ENCODE measurements at regions not wholly inside any gene's neighbourhood (a gene's known extent, or its start where the extent isn't known, plus 50 kb on each side); places are given as distances from the start of the nearest gene placed in this dataset.

- no peak for TF ChIP-seq CTCF (IDR thresholded peaks at IDR 0.05; ENCODE audit: poor library complexity, severe bottlenecking)
- no peaks in the 10 kb centered on the region for H3K4me1 ChIP-seq (ENCODE audit: insufficient read depth, poor library complexity, severe bottlenecking)
- no peaks in the 10 kb centered on the region for H3K27me3 ChIP-seq (ENCODE audit: insufficient read depth, poor library complexity, severe bottlenecking)
- no peaks in the 10 kb centered on the region for H3K9me3 ChIP-seq (ENCODE audit: severe bottlenecking)
- ATAC-seq (ENCODE audit: low read depth) (no peak), DNase-seq (ENCODE audit: low spot score) (peak; percentile 42)
- H3K27ac ChIP-seq (ENCODE audit: poor library complexity, severe bottlenecking) = no peak overlapping the region
- no peak overlapping the region for H3K4me3 ChIP-seq (ENCODE audit: severe bottlenecking)
- H3K36me3 ChIP-seq (ENCODE audit: low read depth) = no peaks in the 10 kb centered on the region
Measured at GRCh38 chr3:13125092-13126015, 52.1 kb upstream of the IQSEC1 start.

DNA sequence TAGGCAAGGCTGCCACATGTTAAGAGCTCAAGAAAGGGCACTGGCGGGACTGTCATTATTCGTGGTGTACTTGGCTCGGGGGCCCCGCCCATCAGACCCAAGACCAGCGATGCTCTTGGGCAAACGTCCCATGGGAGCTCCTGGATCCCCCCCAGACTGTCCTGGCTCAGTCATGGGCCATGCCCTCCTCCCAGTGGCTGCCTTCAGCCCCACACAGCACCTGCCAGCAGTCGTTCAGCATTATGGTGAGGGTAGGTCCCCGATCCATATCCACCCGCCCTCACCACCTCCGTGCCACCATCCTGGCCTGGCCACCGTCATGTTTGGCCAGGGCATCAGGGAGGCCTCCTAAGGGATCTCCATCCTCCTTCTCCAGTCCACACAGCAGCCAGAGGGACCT, 51.4 kb upstream of the IQSEC1 start:
- TF ChIP-seq CTCF (IDR thresholded peaks at IDR 0.05; ENCODE audit: poor library complexity, severe bottlenecking) = no peak
- no peaks in the 10 kb centered on the region for H3K9me3 ChIP-seq (ENCODE audit: severe bottlenecking)
- no peak overlapping the region for H3K27ac ChIP-seq (ENCODE audit: poor library complexity, severe bottlenecking)

DNA sequence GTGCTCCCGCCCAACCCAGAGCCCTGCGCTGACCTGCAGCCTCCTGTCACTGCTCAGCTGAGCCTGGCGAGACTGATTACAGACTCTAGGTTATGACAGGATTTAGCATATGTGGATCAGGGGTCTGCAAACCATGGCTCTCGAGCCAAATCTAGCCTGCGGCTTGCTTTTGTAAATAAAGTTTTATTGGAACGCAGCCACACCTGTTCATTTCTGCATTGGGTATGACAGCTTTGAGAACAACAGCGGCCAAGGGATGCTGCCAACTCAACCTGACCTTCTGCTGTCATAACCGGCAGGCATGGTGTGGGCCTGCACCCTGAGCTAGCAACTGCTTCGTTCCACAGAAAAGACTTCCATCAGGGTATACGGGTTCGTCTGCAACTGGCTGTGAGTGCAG, 50.5 kb upstream of the IQSEC1 start:
- TF ChIP-seq CTCF (IDR thresholded peaks at IDR 0.05; ENCODE audit: poor library complexity, severe bottlenecking) = no peak
- no peaks in the 10 kb centered on the region for H3K9me3 ChIP-seq (ENCODE audit: severe bottlenecking)
- no peak overlapping the region for H3K27ac ChIP-seq (ENCODE audit: poor library complexity, severe bottlenecking)
- H3K4me3 ChIP-seq (ENCODE audit: severe bottlenecking) = no peak overlapping the region
- no peaks in the 10 kb centered on the region for H3K27me3 ChIP-seq (ENCODE audit: insufficient read depth, poor library complexity, severe bottlenecking)
- peak; percentile 34 for DNase-seq (ENCODE audit: low spot score)
- ATAC-seq (ENCODE audit: low read depth) = no peak
- no peaks in the 10 kb centered on the region for H3K36me3 ChIP-seq (ENCODE audit: low read depth)
- H3K4me1 ChIP-seq (ENCODE audit: insufficient read depth, poor library complexity, severe bottlenecking) = no peaks in the 10 kb centered on the region

More for the DNA sequence above, 51.4 kb upstream of the IQSEC1 start:
- peak; percentile 29 for DNase-seq (ENCODE audit: low spot score)
- Histone ChIP-seq H3K27me3 (ENCODE audit: insufficient read depth, poor library complexity, severe bottlenecking) (no peaks in the 10 kb centered on the region), H3K4me3 (ENCODE audit: severe bottlenecking) (no peak overlapping the region), H3K4me1 (ENCODE audit: insufficient read depth, poor library complexity, severe bottlenecking) (no peaks in the 10 kb centered on the region), H3K36me3 (ENCODE audit: low read depth) (no peaks in the 10 kb centered on the region)
- no peak for ATAC-seq (ENCODE audit: low read depth)

DNA sequence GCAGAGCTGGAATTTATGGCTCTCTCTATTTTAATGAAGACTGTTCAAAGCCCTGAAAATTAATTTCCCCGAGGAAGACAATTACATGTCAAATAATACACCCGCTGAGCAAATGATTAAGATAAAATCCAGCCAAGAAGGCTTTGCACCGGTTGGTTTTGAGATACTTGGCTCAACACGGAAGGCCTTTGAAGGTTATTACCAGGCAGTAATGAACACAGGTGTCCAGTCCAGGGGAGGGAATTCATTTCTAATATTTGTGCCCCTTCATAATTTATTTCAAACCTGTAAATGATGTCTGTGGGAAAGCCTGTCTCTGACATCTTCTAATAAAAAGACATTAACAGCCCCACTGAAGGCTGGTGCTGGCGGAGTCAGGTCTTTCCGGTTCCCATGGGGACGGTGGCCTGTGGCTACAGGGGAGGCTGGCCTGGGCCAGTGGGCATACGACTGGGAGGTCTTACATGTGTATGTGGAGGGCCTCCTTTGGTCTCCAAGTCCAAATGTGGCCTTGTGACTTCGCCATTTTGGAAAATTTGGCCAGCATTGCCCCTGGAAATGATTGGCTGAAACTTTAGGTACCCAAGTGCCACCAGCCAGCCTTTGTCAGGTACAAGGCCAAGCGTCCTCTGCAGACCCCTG, 49.9 kb upstream of the IQSEC1 start:
- TF ChIP-seq CTCF (IDR thresholded peaks at IDR 0.05; ENCODE audit: poor library complexity, severe bottlenecking) = no peak
- H3K36me3 ChIP-seq (ENCODE audit: low read depth) = no peaks in the 10 kb centered on the region
- no peak overlapping the region for H3K4me3 ChIP-seq (ENCODE audit: severe bottlenecking)
- H3K9me3 ChIP-seq (ENCODE audit: severe bottlenecking) = no peaks in the 10 kb centered on the region
- H3K4me1 ChIP-seq (ENCODE audit: insufficient read depth, poor library complexity, severe bottlenecking) = no peaks in the 10 kb centered on the region
- ATAC-seq (ENCODE audit: low read depth) (no peak), DNase-seq (ENCODE audit: low spot score) (peak; percentile 22)
- H3K27me3 ChIP-seq (ENCODE audit: insufficient read depth, poor library complexity, severe bottlenecking) = no peaks in the 10 kb centered on the region
- H3K27ac ChIP-seq (ENCODE audit: poor library complexity, severe bottlenecking) = no peak overlapping the region
